Neural cell (in vitro differentiated cells): ENCODE measurements at regions not wholly inside any gene's neighbourhood (a gene's known extent, or its start where the extent isn't known, plus 50 kb on each side); places are given as distances from the start of the nearest gene placed in this dataset.

Source experiments
- H2AFZ ChIP-seq: fragments of 200-600, 300-800 bp; sonication (generic), shearing (Covaris generic); 2 replicates; pipeline ENCODE4 v1.6.0; 2014; ENCODE audit warnings: low read depth, mild to moderate bottlenecking, antibody characterized with exemption, low read length, moderate library complexity
- H3F3A ChIP-seq: fragments of 200-600 bp; shearing (Covaris generic); 2 replicates; pipeline ENCODE4 v1.6.1; 2016; ENCODE audit warnings: mild to moderate bottlenecking, moderate library complexity, mixed read lengths, antibody characterized with exemption, low read length; ENCODE audit not compliant: insufficient read depth, poor library complexity, severe bottlenecking
- H3K27ac ChIP-seq: fragments of 200-600, 300-800 bp; sonication (generic), shearing (Covaris generic); 2 replicates; pipeline ENCODE4 v1.5.1; 2014; ENCODE audit warnings: mild to moderate bottlenecking, low read length, moderate library complexity
- H3K27me3 ChIP-seq: fragments of 300-800, 200-600 bp; sonication (generic), shearing (Covaris generic); 2 replicates; pipeline ENCODE4 v1.6.0; 2014; ENCODE audit warnings: mild to moderate bottlenecking, low read depth, low read length, moderate library complexity; ENCODE audit not compliant: insufficient read depth
- H3K36me3 ChIP-seq: fragments of 300-800, 200-600 bp; sonication (generic), shearing (Covaris generic); 2 replicates; pipeline ENCODE4 v1.5.1; 2014; ENCODE audit warnings: mild to moderate bottlenecking, antibody characterized with exemption, low read length, moderate library complexity; ENCODE audit not compliant: insufficient read depth
- H3K4me2 ChIP-seq: fragments of 300-800, 200-600 bp; sonication (generic), shearing (Covaris generic); 2 replicates; pipeline ENCODE4 v1.6.0; 2014; ENCODE audit warnings: mild to moderate bottlenecking, low read length
- H3K4me3 ChIP-seq: fragments of 300-800, 200-600 bp; sonication (generic), shearing (Covaris generic); 2 replicates; pipeline ENCODE4 v1.5.1; 2014; ENCODE audit warnings: mild to moderate bottlenecking, low read length, moderate library complexity
- H3K79me2 ChIP-seq: fragments of 200-600 bp; shearing (Covaris generic); replicated peaks from 2 replicates; pipeline ENCODE4 v1.6.0; 2014; ENCODE audit warnings: mild to moderate bottlenecking, low read length, moderate library complexity; ENCODE audit not compliant: insufficient read depth
- H3K9ac ChIP-seq: fragments of 300-800, 200-600 bp; sonication (generic), shearing (Covaris generic); 2 replicates; pipeline ENCODE4 v1.6.1; 2016; ENCODE audit warnings: mild to moderate bottlenecking, low read length, mixed read lengths
- H3K9me2 ChIP-seq: fragments of 200-600 bp; shearing (Covaris generic); 2 replicates; pipeline ENCODE4 v1.6.1; 2016; ENCODE audit warnings: mild to moderate bottlenecking, low read length, mixed read lengths; ENCODE audit not compliant: insufficient read depth
- H3K9me3 ChIP-seq: fragments of 200-600, 300-800 bp; sonication (generic), shearing (Covaris generic); 2 replicates; pipeline ENCODE4 v1.6.1; 2016; ENCODE audit warnings: mild to moderate bottlenecking, mixed run types, low read length, moderate library complexity, mixed read lengths
- H4K20me1 ChIP-seq: fragments of 200-600 bp; shearing (Covaris generic); 2 replicates; pipeline ENCODE4 v1.6.1; 2016; ENCODE audit warnings: mild to moderate bottlenecking, mixed run types; ENCODE audit not compliant: insufficient read depth
- EP300 ChIP-seq: fragments of 450-650 bp; conservative IDR thresholded peaks from 2 replicates; pipeline ENCODE4 v1.6.1; 2014; ENCODE audit warnings: antibody characterized with exemption, mild to moderate bottlenecking, moderate library complexity; ENCODE audit not compliant: poor library complexity, severe bottlenecking
- EZH2 ChIP-seq: fragments of 200-600, 300-800 bp; shearing (Covaris generic), sonication (generic); IDR thresholded peaks from 2 replicates; pipeline ENCODE4 v1.6.1; 2014; ENCODE audit warnings: antibody characterized with exemption, low read length, borderline replicate concordance, mild to moderate bottlenecking; ENCODE audit not compliant: insufficient read depth, poor library complexity, severe bottlenecking
- MXI1 ChIP-seq: fragments of 450-650 bp; conservative IDR thresholded peaks from 2 replicates; pipeline ENCODE4 v1.6.1; 2014; ENCODE audit warnings: antibody characterized with exemption, mild to moderate bottlenecking; ENCODE audit not compliant: poor library complexity, severe bottlenecking
- POLR2AphosphoS5 ChIP-seq: IDR thresholded peaks from 2 replicates; pipeline ENCODE4 v1.6.1; 2012
- RAD21 ChIP-seq: fragments of 450-650 bp; conservative IDR thresholded peaks from 2 replicates; pipeline ENCODE4 v1.6.1; 2014; ENCODE audit warnings: antibody characterized with exemption, mild to moderate bottlenecking, moderate library complexity
- SMC3 ChIP-seq: fragments of 450-650 bp; conservative IDR thresholded peaks from 2 replicates; pipeline ENCODE4 v1.6.1; 2014; ENCODE audit warnings: antibody characterized with exemption, mild to moderate bottlenecking, moderate library complexity; ENCODE audit not compliant: poor library complexity
- TAF1 ChIP-seq: IDR thresholded peaks from 2 replicates; pipeline ENCODE4 v1.6.1; 2012; ENCODE audit warnings: low read depth
- TF ChIP-seq, protein P1 (sequence below): fragments of 450-650 bp; IDR thresholded peaks from 2 replicates; pipeline ENCODE4 v1.5.1; 2014; ENCODE audit warnings: antibody characterized with exemption, mild to moderate bottlenecking, moderate library complexity; ENCODE audit not compliant: poor library complexity, severe bottlenecking
- TF ChIP-seq, protein P2 (sequence below): IDR thresholded peaks from 2 replicates; pipeline ENCODE4 v1.6.1; 2012; ENCODE audit warnings: borderline replicate concordance

DNA sequence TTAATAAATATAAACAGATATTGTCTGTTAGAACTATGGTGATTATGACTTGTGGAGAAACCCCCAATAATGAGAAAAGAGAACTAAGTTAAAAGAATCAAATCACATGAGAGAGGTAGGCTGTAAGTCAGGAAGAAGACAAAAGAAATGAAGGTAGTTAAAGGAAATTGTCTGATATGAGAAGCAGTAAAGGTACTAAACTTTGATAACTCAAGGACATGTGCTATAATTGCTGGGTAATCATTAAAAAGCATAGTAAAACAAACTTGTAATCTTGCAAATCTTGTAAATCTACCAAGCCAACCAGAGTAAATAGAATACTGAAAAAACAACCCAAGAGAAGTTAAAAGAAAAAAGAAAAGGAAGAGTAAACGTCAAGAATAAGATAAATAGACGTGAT lies 207.0 kb upstream of the CTNND2 start:
- Histone ChIP-seq H3K9ac (no peak overlapping the region), H3K4me2 (no peak overlapping the region), H3F3A (no peaks in the 10 kb centered on the region), H3K9me3 (no peaks in the 10 kb centered on the region), H3K9me2 (no peaks in the 10 kb centered on the region), H2AFZ (no peak overlapping the region), H3K79me2 (no peaks in the 10 kb centered on the region), H3K27me3 (no peaks in the 10 kb centered on the region), H4K20me1 (no peaks in the 10 kb centered on the region), H3K27ac (no peak overlapping the region), H3K4me3 (no peak overlapping the region), H3K36me3 (no peaks in the 10 kb centered on the region)
- TF ChIP-seq EZH2 (no peak), EP300 (no peak), SMC3 (no peak), MXI1 (no peak), RAD21 (no peak), TAF1 (no peak), POLR2AphosphoS5 (no peak)
- TF ChIP-seq, protein P1, sequence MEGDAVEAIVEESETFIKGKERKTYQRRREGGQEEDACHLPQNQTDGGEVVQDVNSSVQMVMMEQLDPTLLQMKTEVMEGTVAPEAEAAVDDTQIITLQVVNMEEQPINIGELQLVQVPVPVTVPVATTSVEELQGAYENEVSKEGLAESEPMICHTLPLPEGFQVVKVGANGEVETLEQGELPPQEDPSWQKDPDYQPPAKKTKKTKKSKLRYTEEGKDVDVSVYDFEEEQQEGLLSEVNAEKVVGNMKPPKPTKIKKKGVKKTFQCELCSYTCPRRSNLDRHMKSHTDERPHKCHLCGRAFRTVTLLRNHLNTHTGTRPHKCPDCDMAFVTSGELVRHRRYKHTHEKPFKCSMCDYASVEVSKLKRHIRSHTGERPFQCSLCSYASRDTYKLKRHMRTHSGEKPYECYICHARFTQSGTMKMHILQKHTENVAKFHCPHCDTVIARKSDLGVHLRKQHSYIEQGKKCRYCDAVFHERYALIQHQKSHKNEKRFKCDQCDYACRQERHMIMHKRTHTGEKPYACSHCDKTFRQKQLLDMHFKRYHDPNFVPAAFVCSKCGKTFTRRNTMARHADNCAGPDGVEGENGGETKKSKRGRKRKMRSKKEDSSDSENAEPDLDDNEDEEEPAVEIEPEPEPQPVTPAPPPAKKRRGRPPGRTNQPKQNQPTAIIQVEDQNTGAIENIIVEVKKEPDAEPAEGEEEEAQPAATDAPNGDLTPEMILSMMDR, result no peak
- TF ChIP-seq, protein P2, sequence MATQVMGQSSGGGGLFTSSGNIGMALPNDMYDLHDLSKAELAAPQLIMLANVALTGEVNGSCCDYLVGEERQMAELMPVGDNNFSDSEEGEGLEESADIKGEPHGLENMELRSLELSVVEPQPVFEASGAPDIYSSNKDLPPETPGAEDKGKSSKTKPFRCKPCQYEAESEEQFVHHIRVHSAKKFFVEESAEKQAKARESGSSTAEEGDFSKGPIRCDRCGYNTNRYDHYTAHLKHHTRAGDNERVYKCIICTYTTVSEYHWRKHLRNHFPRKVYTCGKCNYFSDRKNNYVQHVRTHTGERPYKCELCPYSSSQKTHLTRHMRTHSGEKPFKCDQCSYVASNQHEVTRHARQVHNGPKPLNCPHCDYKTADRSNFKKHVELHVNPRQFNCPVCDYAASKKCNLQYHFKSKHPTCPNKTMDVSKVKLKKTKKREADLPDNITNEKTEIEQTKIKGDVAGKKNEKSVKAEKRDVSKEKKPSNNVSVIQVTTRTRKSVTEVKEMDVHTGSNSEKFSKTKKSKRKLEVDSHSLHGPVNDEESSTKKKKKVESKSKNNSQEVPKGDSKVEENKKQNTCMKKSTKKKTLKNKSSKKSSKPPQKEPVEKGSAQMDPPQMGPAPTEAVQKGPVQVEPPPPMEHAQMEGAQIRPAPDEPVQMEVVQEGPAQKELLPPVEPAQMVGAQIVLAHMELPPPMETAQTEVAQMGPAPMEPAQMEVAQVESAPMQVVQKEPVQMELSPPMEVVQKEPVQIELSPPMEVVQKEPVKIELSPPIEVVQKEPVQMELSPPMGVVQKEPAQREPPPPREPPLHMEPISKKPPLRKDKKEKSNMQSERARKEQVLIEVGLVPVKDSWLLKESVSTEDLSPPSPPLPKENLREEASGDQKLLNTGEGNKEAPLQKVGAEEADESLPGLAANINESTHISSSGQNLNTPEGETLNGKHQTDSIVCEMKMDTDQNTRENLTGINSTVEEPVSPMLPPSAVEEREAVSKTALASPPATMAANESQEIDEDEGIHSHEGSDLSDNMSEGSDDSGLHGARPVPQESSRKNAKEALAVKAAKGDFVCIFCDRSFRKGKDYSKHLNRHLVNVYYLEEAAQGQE, result no peak

- Histone ChIP-seq H3K4me2 (no peak overlapping the region), H3K79me2 (no peaks in the 10 kb centered on the region), H3K9me2 (no peaks in the 10 kb centered on the region), H3K36me3 (no peaks in the 10 kb centered on the region), H3F3A (no peaks in the 10 kb centered on the region), H3K9ac (no peak overlapping the region), H3K27me3 (no peaks in the 10 kb centered on the region), H4K20me1 (no peaks in the 10 kb centered on the region), H3K9me3 (no peaks in the 10 kb centered on the region), H3K27ac (no peak overlapping the region), H2AFZ (no peak overlapping the region), H3K4me3 (no peak overlapping the region)
- TF ChIP-seq, protein P1, result no peak
- TF ChIP-seq SMC3 (no peak), EZH2 (no peak), MXI1 (no peak), TAF1 (no peak), RAD21 (no peak), POLR2AphosphoS5 (no peak), EP300 (no peak)
- TF ChIP-seq, protein P2, result no peak
Measured at GRCh38 chr5:12110629-12111028, 206.4 kb upstream of the CTNND2 start.
